CD4-positive, CD25-positive, alpha-beta regulatory T cell (primary cell): ENCODE measurements at regions not wholly inside any gene's neighbourhood (a gene's known extent, or its start where the extent isn't known, plus 50 kb on each side); places are given as distances from the start of the nearest gene placed in this dataset.

ENCODE experiments used
- ATAC-seq, 2 donors: fragments of 150-1000 bp; cut with Tn5 transposase; one replicate each; pipeline ENCODE4 v1.10.0; 2021; ENCODE audit warnings: low read depth in 2 of 2, moderate number of reproducible peaks in 2 of 2, moderate library complexity in 1 of 2
- DNase-seq, 3 donors: peaks; one replicate each; pipeline versions ENCODE4 v3.0.0 to v3.0.0-alpha.2; 2012 to 2022; ENCODE audit warnings: mixed read lengths in 1 of 3
- H3K27ac ChIP-seq: one replicate; pipeline ENCODE4 v1.7.0; 2013; ENCODE audit warnings: mild to moderate bottlenecking, low read length; ENCODE audit not compliant: insufficient read depth, poor library complexity, severe bottlenecking
- H3K27me3 ChIP-seq: one replicate; pipeline ENCODE4 v1.7.0; 2013; ENCODE audit warnings: low read length; ENCODE audit not compliant: control insufficient read depth, insufficient read depth
- H3K36me3 ChIP-seq: one replicate; pipeline ENCODE4 v1.7.0; 2013; ENCODE audit warnings: mild to moderate bottlenecking, low read length, moderate library complexity; ENCODE audit not compliant: control insufficient read depth, insufficient read depth
- H3K4me1 ChIP-seq: 2 replicates; pipeline ENCODE4 v1.7.0; 2013; ENCODE audit warnings: mild to moderate bottlenecking, low read length; ENCODE audit not compliant: insufficient read depth, control insufficient read depth, poor library complexity, severe bottlenecking
- H3K4me3 ChIP-seq: one replicate; pipeline ENCODE4 v1.7.0; 2013; ENCODE audit warnings: low read depth, mild to moderate bottlenecking, low read length, moderate library complexity
- H3K9me3 ChIP-seq, 2 experiments: 1 replicate in 1 of 2; 2 replicates in 1 of 2; pipeline ENCODE4 v1.7.0; 2013; ENCODE audit warnings: low read length in 2 of 2, mild to moderate bottlenecking in 1 of 2, moderate library complexity in 1 of 2; ENCODE audit not compliant: control insufficient read depth in 2 of 2
- H3K27ac Mint-ChIP-seq, 3 donors: one replicate each; pipeline ENCODE4 v1.8.0; 2020 to 2022; ENCODE audit warnings: mild to moderate bottlenecking in 3 of 3, mixed read lengths in 3 of 3, moderate library complexity in 2 of 3
- H3K27me3 Mint-ChIP-seq: one replicate; pipeline ENCODE4 v1.8.0; 2022; ENCODE audit warnings: mild to moderate bottlenecking, mixed read lengths
- H3K36me3 Mint-ChIP-seq: one replicate; pipeline ENCODE4 v1.8.0; 2020; ENCODE audit warnings: mixed read lengths
- H3K4me1 Mint-ChIP-seq, 4 donors: one replicate each; pipeline ENCODE4 v1.8.0; 2020 to 2022; ENCODE audit warnings: mixed read lengths in 4 of 4, mild to moderate bottlenecking in 1 of 4
- H3K4me3 Mint-ChIP-seq, 4 donors: one replicate each; pipeline ENCODE4 v1.8.0; 2020 to 2022; ENCODE audit warnings: mild to moderate bottlenecking in 4 of 4, mixed read lengths in 4 of 4, moderate library complexity in 3 of 4
- H3K9me3 Mint-ChIP-seq, 7 donors: one replicate each; pipeline ENCODE4 v1.8.0; 2020 to 2022; ENCODE audit warnings: mixed read lengths in 7 of 7, mild to moderate bottlenecking in 3 of 7, moderate library complexity in 2 of 7

- no peaks in the 10 kb centered on the region for H3K36me3 Mint-ChIP-seq
Measured at GRCh38 chr2:133737242-133737993, 169.2 kb upstream of the NCKAP5 start.

GRCh38 chr2:133739039-133739438, 170.8 kb upstream of the NCKAP5 start:
- no peak overlapping the region for H3K4me3 Mint-ChIP-seq
- no peaks in the 10 kb centered on the region for H3K4me1 ChIP-seq
- no peaks in the 10 kb centered on the region for H3K27me3 ChIP-seq
- no peaks in the 10 kb centered on the region for H3K36me3 Mint-ChIP-seq
- H3K9me3 Mint-ChIP-seq, result peaks cover 0 to 14% (median 1%) of the 10 kb centered on the region in 7 donors
- no peaks in the 10 kb centered on the region for H3K4me1 Mint-ChIP-seq
- no peak overlapping the region for H3K4me3 ChIP-seq
- ATAC-seq, result no peak
- H3K9me3 ChIP-seq, result no peaks in the 10 kb centered on the region
- H3K27ac ChIP-seq, result no peak overlapping the region
- no peaks in the 10 kb centered on the region for H3K27me3 Mint-ChIP-seq
- no peak for DNase-seq
- no peaks in the 10 kb centered on the region for H3K36me3 ChIP-seq
- no peak overlapping the region for H3K27ac Mint-ChIP-seq

More at GRCh38 chr2:133737242-133737993, 169.2 kb upstream of the NCKAP5 start:
- no peaks in the 10 kb centered on the region for H3K36me3 ChIP-seq
- ATAC-seq (no peak), DNase-seq (no peak)
- no peaks in the 10 kb centered on the region for H3K4me1 ChIP-seq
- H3K27me3 ChIP-seq, result no peaks in the 10 kb centered on the region
- H3K4me3 ChIP-seq, result no peak overlapping the region
- no peak overlapping the region for H3K27ac Mint-ChIP-seq
- no peak overlapping the region for H3K4me3 Mint-ChIP-seq
- no peaks in the 10 kb centered on the region for H3K4me1 Mint-ChIP-seq
- no peaks in the 10 kb centered on the region for H3K9me3 ChIP-seq
- no peaks in the 10 kb centered on the region for H3K27me3 Mint-ChIP-seq
- peaks cover 0 to 14% (median 1%) of the 10 kb centered on the region in 7 donors for H3K9me3 Mint-ChIP-seq
- no peak overlapping the region for H3K27ac ChIP-seq

DNA sequence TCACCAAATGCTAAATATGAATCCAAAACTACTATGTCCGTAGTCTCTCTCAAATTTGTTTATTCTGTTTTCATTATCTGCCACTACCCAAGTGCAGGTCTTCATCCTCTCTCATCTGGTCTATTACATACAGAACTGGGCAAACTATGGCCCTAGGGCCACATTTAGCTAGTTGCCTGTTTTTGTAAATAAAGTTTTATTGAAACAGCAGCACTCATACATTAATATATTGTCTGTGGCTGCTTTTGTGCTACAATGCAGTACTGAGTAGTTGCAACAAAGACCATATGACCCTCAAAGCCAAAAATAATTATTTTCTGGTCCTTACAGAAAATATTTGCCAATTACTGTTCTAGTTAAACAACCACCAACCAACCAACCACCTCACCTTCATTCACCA, 172.2 kb upstream of the NCKAP5 start:
- peaks cover 0 to 11% (median 0%) of the 10 kb centered on the region in 7 donors for H3K9me3 Mint-ChIP-seq
- H3K36me3 Mint-ChIP-seq, result no peaks in the 10 kb centered on the region
- Histone ChIP-seq H3K27ac (no peak overlapping the region), H3K36me3 (no peaks in the 10 kb centered on the region), H3K27me3 (no peaks in the 10 kb centered on the region), H3K9me3 (no peaks in the 10 kb centered on the region), H3K4me1 (no peaks in the 10 kb centered on the region), H3K4me3 (no peak overlapping the region)
- no peaks in the 10 kb centered on the region for H3K4me1 Mint-ChIP-seq
- H3K27ac Mint-ChIP-seq, result no peak overlapping the region
- DNase-seq, result no peak
- no peaks in the 10 kb centered on the region for H3K27me3 Mint-ChIP-seq
- no peak for ATAC-seq
- no peak overlapping the region for H3K4me3 Mint-ChIP-seq

DNA sequence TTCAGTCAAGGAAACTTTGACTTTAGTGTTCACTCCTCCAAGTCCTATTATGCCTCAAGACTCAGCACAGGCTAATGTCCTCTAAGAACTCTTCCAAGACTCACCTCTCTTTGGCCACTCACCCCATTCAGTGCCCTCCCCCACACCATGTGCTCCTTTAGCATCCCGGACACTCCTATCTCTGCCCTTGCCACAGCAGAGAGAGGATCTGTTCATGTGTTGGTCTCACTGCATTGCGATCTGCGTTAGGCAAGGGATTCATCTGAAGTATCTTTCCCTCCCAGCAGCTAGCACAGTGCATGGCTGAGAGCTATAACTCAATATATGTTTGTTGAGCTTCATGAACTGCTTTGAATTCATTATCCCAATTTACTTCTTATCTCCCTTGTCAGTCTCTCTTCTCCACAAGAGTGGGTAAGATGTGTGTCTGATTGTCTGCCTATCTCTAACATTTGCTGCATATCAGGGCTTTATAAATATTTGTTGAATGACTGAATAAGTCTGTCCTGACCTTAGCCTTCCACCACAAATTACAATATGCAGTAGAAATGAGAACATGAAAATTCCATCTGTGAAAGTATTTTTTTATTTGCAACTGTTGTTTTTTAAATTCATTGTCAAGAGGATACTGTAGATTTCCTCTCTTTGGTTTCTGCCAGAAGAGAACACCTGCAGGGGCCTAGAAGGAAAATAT, 179.9 kb upstream of the NCKAP5 start:
- peaks cover 0 to 12% (median 0%) of the 10 kb centered on the region in 7 donors for H3K9me3 Mint-ChIP-seq
- H3K4me3 ChIP-seq, result no peak overlapping the region
- H3K27me3 ChIP-seq, result no peaks in the 10 kb centered on the region
- no peak overlapping the region for H3K27ac ChIP-seq
- DNase-seq, result no peak
- H3K4me3 Mint-ChIP-seq, result no peak overlapping the region
- no peak overlapping the region for H3K27ac Mint-ChIP-seq
- no peak for ATAC-seq
- peaks cover 6% of the 10 kb centered on the region for H3K27me3 Mint-ChIP-seq
- no peaks in the 10 kb centered on the region for H3K9me3 ChIP-seq
- no peaks in the 10 kb centered on the region for H3K36me3 ChIP-seq
- H3K4me1 ChIP-seq, result no peaks in the 10 kb centered on the region
- no peaks in the 10 kb centered on the region for H3K4me1 Mint-ChIP-seq
- H3K36me3 Mint-ChIP-seq, result no peaks in the 10 kb centered on the region

- Histone ChIP-seq H3K9me3 (no peaks in the 10 kb centered on the region), H3K27ac (no peak overlapping the region), H3K4me3 (no peak overlapping the region), H3K27me3 (no peaks in the 10 kb centered on the region), H3K4me1 (no peaks in the 10 kb centered on the region), H3K36me3 (no peaks in the 10 kb centered on the region)
- Mint-ChIP-seq H3K4me1 (no peaks in the 10 kb centered on the region), H3K36me3 (no peaks in the 10 kb centered on the region), H3K27ac (no peak overlapping the region), H3K4me3 (no peak overlapping the region), H3K9me3 (peaks cover 0 to 4% (median 0%) of the 10 kb centered on the region in 7 donors), H3K27me3 (peaks cover 6% of the 10 kb centered on the region)
- ATAC-seq (no peak), DNase-seq (no peak)
Measured at GRCh38 chr2:133753665-133754064, 185.4 kb upstream of the NCKAP5 start.

GRCh38 chr2:133755480-133756300, 187.4 kb upstream of the NCKAP5 start:
- peaks cover 2% of the 10 kb centered on the region for H3K27me3 Mint-ChIP-seq
- H3K4me3 Mint-ChIP-seq, result no peak overlapping the region
- H3K4me1 Mint-ChIP-seq, result no peaks in the 10 kb centered on the region
- H3K27ac Mint-ChIP-seq, result no peak overlapping the region
- no peaks in the 10 kb centered on the region for H3K27me3 ChIP-seq
- DNase-seq (no peak), ATAC-seq (no peak)
- H3K4me3 ChIP-seq, result no peak overlapping the region
- H3K9me3 ChIP-seq, result no peaks in the 10 kb centered on the region
- no peaks in the 10 kb centered on the region for H3K36me3 ChIP-seq
- no peak overlapping the region for H3K27ac ChIP-seq
- H3K9me3 Mint-ChIP-seq, result peaks cover 0 to 3% (median 0%) of the 10 kb centered on the region in 7 donors
- H3K4me1 ChIP-seq, result no peaks in the 10 kb centered on the region
- H3K36me3 Mint-ChIP-seq, result no peaks in the 10 kb centered on the region

DNA sequence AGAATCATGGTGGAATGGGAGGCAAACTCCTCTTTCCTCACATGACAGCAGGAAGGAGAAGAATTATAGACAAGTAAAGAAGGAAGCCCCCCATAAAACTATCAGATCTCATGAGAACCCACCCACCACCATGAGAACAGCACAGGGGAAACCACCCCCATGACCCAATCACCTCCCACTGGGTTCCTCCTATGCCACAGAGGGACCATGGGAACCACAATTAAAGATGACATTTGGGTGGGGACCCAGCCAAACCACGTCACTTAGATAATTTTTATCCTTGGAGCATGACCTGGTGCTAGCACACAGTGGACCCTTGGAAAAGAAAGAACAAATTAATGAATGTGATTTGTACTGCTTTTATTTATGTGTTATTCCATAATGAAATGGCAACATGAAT, 188.6 kb upstream of the NCKAP5 start:
- Histone ChIP-seq H3K9me3 (no peaks in the 10 kb centered on the region), H3K4me1 (no peaks in the 10 kb centered on the region), H3K36me3 (no peaks in the 10 kb centered on the region), H3K4me3 (no peak overlapping the region), H3K27me3 (no peaks in the 10 kb centered on the region), H3K27ac (no peak overlapping the region)
- Mint-ChIP-seq H3K36me3 (no peaks in the 10 kb centered on the region), H3K9me3 (no peaks in the 10 kb centered on the region), H3K27me3 (no peaks in the 10 kb centered on the region), H3K4me3 (no peak overlapping the region), H3K27ac (no peak overlapping the region), H3K4me1 (no peaks in the 10 kb centered on the region)
- ATAC-seq (no peak), DNase-seq (no peak)
